ENCODE measurements at regions not wholly inside any gene's neighbourhood (a gene's known extent, or its start where the extent isn't known, plus 50 kb on each side); places are given as distances from the start of the nearest gene placed in this dataset.
"Not testable (repeated sequence)": the region's sequence is repeated elsewhere in the genome, so short reads cannot be mapped to it uniquely, and the experiment has no call there.

DNA sequence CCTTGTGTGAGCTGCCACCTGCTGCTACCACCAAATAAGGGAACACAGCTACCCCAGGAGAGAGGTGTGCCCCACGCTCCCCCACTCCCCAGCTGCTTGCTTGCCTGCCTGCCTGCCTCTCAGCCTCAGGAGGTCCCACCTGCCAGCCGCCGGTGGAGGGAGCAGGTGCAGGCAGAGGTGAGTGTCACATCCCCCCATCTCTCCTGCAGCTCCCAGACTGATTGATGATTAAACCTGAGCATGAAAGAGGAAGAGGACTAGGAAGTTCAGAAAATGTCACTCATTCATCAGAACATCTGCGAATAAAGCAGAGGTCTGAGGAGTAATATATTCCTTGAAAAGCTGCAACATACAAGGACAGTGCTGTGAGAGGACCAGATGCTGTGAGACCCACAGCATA, 58.6 kb upstream of the HIVEP3 start:
- Mint-ChIP-seq H3K27me3 (no peaks in the 10 kb centered on the region), H3K4me3 (no peak overlapping the region), H3K9me3 (peaks cover 2 to 10% of the 10 kb centered on the region in 2 donors), H3K4me1 (peaks cover 37% of the 10 kb centered on the region), H3K27ac (no peak overlapping the region)
- DNase-seq (no peak), ATAC-seq (no peak)

DNA sequence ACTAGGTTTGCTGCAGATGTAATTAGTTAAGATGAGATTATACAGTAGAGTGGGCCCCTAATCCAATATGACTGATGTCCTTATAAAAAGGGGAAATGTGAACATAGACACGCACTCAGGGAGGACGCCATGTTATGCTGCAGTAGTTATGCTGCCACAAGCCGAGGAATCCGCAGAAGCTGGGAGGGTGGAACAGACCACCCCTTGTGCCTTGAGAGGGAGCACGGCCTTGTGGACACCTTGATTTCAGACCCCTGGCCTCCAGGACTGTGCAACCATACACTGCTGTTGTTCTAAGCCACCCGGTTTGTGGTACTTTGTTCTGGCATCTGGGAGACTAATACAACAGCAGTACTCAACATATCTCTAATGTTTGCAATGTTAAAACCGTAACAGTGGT, 57.9 kb upstream of the HIVEP3 start:
- Mint-ChIP-seq H3K27ac (no peak overlapping the region), H3K4me1 (peaks cover 34% of the 10 kb centered on the region), H3K4me3 (no peak overlapping the region), H3K27me3 (no peaks in the 10 kb centered on the region), H3K9me3 (peaks cover 4 to 15% of the 10 kb centered on the region in 2 donors)
- ATAC-seq (no peak), DNase-seq (no peak)

DNA sequence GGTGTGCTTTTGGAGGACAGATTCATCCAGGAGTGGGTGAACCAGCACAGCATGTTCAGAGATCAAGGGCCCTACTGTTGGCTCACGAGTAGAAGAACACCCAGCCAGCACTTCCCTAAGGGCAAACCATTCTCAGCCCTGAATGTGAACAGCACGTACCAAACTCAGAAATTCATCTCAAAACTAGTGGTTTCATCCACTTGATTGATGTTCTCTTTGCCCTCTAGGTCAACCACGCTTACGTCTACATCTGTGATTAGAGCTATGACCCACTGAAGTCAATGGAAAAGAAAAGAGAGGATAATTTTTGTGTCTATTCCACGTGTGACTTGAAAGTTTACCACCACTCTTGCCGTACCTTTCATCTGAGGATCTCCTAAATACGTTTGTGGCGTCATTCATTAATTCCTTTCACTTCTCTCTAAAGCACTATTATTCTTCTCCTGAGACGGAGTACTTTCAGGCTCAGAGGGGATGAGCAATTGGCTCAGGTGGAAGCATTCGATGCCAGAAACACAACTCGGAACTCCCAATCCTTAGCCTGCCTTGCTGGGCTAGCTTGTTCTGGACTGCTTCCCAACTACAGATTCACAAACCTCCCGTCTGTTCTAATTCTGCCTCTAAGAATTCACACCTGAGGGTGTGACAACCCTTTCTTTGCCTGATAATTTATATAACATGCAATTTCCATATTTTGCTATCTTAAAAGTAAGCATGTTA, 57.3 kb upstream of the HIVEP3 start:
- DNase-seq (no peak), ATAC-seq (no peak)
- Mint-ChIP-seq H3K4me3 (no peak overlapping the region), H3K27ac (no peak overlapping the region), H3K9me3 (peaks cover 4 to 15% of the 10 kb centered on the region in 2 donors), H3K4me1 (peaks cover 27% of the 10 kb centered on the region), H3K27me3 (no peaks in the 10 kb centered on the region)

DNA sequence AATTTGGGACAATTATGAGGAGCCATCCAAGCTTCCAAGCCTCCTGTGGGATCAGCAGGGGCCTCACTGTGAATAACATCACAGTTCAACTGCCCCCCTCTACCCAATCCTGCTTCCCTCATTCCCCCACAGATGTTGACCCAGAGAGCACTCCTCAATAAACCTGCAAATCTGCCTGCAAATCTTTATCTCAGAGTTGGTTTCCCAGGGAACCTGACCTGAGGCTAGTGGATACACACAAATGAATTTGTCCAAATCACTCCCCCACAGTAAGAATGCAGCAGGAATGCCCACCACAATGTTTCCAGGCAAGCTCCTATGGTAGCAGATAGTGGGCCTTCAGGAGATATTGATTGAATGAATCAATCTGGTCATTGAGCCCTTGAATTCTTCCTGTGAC, 56.4 kb upstream of the HIVEP3 start:
- ATAC-seq = no peak
- peaks cover 19% of the 10 kb centered on the region for H3K4me1 Mint-ChIP-seq
- DNase-seq = no peak

DNA sequence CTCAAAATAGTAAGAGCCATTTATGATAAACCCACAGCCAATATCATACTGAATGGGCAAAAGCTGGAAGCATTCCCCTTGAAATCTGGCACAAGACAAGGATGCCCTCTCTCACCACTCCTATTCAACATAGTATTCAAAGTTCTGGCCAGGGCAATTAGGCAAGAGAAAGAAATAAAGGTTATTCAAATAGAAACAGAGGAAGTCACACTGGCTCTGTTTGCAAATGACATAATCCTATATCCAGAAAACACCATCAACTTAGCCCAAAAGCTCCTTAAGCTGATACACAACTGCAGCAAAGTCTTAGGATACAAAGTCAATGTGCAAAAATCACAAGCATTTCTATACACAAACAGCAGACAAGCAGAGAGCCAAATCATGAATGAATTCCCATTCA, 49.8 kb upstream of the HIVEP3 start:
- not testable (repeated sequence) for H3K27me3 Mint-ChIP-seq, H3K4me3 Mint-ChIP-seq, H3K4me1 Mint-ChIP-seq, ATAC-seq, DNase-seq, H3K27ac Mint-ChIP-seq
- H3K9me3 Mint-ChIP-seq = peaks cover 19 to 23% of the 10 kb centered on the region in 2 donors

More for the DNA sequence above, 56.4 kb upstream of the HIVEP3 start:
- no peak overlapping the region for H3K4me3 Mint-ChIP-seq
- H3K9me3 Mint-ChIP-seq = peaks cover 4 to 15% of the 10 kb centered on the region in 2 donors
- H3K27me3 Mint-ChIP-seq = no peaks in the 10 kb centered on the region
- no peak overlapping the region for H3K27ac Mint-ChIP-seq
